ENCODE measurements at regions not wholly inside any gene's neighbourhood (a gene's known extent, or its start where the extent isn't known, plus 50 kb on each side); places are given as distances from the start of the nearest gene placed in this dataset.
"Not testable (repeated sequence)": the region's sequence is repeated elsewhere in the genome, so short reads cannot be mapped to it uniquely, and the experiment has no call there.

DNA sequence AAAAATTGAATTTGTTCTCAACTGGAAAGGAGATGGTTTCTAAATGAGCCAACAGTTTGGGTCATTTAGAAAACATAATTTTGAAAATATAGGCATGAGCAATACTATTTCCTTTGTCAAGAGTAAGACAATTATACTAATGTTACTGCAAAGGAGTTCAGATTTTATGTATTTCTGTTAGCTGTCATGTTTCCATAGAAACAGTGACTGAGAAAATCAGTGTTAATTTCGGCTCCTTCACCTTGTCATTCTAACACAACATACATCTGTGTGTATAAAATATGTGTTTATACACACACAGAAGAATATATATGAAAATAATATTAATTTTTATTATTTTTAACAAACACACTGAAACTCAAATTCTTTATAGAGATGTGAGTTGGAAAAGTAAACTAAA, 178.0 kb upstream of the SPHKAP start:
- Histone ChIP-seq H3K27ac (replicated peaks in 1 of 4) (no peak overlapping the region), H3K27me3 (no peaks in the 10 kb centered on the region), H3K9me3 (no peaks in the 10 kb centered on the region), H3K36me3 (no peaks in the 10 kb centered on the region), H3K4me3 (no peak overlapping the region), H3K4me1 (no peaks in the 10 kb centered on the region)
- no peak for TF ChIP-seq EP300 (IDR thresholded peaks at IDR 0.05)
- WGBS: 46% methylated on average over 1 of the region's 1 CpG
- no peak for DNase-seq (ENCODE audit: extremely low spot score)
- intact Hi-C loops (cut with DNase I): no loop called here

DNA sequence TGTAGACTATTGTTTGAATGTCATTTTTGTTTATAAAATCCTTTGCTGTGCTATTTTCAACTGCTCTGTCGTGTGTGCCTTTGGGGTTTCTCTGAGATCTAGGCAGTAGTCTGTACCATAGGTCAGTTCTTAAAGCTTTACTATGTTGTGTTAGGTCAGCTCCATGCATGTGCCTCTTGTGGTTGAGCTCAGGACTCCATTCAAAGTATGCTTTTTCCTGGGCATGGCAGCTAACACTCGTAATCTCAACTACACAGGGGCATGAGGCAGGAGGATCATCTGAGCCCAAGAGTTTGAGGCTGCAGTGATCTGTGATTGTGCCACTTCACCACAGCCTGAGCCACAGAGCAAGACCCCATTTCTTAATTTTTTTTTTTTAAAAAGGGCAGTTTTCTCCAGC, 174.4 kb upstream of the SPHKAP start:
- Histone ChIP-seq H3K4me1 (no peaks in the 10 kb centered on the region), H3K27ac (replicated peaks in 1 of 4) (no peak overlapping the region), H3K36me3 (no peaks in the 10 kb centered on the region), H3K4me3 (no peak overlapping the region), H3K9me3 (no peaks in the 10 kb centered on the region), H3K27me3 (no peaks in the 10 kb centered on the region)
- 68% methylated on average over 2 of the region's 2 CpGs for WGBS
- intact Hi-C loops (cut with DNase I): no loop called here
- DNase-seq (ENCODE audit: extremely low spot score): no peak
- TF ChIP-seq POLR2AphosphoS5 (IDR thresholded peaks at IDR 0.05) (no peak), POLR2A (IDR thresholded peaks at IDR 0.05; ENCODE audit: low read depth) (no peak), CTCF (IDR thresholded peaks at IDR 0.05) (no peak), EP300 (IDR thresholded peaks at IDR 0.05) (no peak)

GRCh38 chr2:228352980-228353379, 171.5 kb upstream of the SPHKAP start:
- H3K4me1 ChIP-seq; H3K27me3 ChIP-seq; H3K36me3 ChIP-seq; H3K9me3 ChIP-seq; H3K27ac ChIP-seq (replicated peaks in 1 of 4); H3K4me3 ChIP-seq; DNase-seq (ENCODE audit: extremely low spot score); intact Hi-C loops (cut with DNase I): not testable (repeated sequence)
- 82% methylated on average over 12 of the region's 12 CpGs for WGBS

DNA sequence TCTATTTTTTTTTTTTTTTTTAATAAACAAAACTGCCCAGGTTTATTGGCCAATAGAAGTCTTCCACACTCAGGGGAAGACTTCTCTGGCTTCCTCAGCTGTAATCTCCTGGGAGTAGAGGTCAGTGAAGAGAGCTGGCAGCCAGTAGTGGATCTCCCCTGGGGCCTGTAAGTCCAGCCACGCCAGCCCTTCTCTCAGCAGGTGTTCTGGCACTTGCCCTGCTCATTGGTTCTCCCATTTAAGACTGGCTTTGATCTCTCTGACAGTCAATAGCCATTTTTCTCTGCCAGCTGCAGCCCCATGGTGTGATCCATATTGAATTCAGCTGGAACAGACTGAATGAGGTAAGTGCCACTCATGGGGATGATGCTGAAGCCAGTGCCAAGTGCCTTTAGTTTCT, 170.6 kb upstream of the SPHKAP start:
- intact Hi-C loops (cut with DNase I): no loop called here
- TF ChIP-seq POLR2AphosphoS5 (IDR thresholded peaks at IDR 0.05): no peak
- no peak for TF ChIP-seq CTCF (IDR thresholded peaks at IDR 0.05)
- TF ChIP-seq POLR2A (IDR thresholded peaks at IDR 0.05; ENCODE audit: low read depth): no peak
- Histone ChIP-seq H3K27me3 (no peaks in the 10 kb centered on the region), H3K36me3 (no peaks in the 10 kb centered on the region), H3K4me1 (no peaks in the 10 kb centered on the region), H3K9me3 (no peaks in the 10 kb centered on the region), H3K27ac (replicated peaks in 1 of 4) (no peak overlapping the region), H3K4me3 (no peak overlapping the region)
- 13% methylated on average over 1 of the region's 1 CpG for WGBS
- DNase-seq (ENCODE audit: extremely low spot score): no peak

DNA sequence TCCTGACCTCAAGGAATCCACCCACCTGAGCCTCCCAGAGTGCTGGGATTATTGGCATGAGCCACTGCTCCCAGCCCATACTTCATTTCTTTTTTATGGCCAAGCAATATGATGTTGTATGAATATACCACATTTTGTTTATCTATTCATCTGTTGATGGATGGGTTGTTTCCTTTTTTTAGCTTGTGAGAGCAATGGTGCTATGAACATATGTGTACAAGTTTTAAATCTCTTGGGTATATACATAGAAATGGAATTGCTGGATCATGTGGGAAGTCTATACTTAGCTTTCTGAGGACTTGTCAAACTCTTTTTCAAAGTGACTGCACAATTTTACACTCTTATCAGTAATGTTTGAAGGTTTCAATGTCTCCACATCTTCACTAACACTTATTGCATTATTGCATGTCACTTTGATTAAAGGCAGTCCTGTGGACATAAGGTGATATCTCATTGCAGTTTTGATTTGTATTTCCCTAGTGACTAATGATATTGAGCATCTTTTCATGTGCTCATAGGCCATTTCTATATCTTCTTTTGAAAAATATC, 167.1 kb upstream of the SPHKAP start:
- no peak for TF ChIP-seq POLR2AphosphoS5 (IDR thresholded peaks at IDR 0.05)
- no peak for TF ChIP-seq EP300 (IDR thresholded peaks at IDR 0.05)
- no peak for TF ChIP-seq POLR2A (IDR thresholded peaks at IDR 0.05; ENCODE audit: low read depth)
- TF ChIP-seq CTCF (IDR thresholded peaks at IDR 0.05): no peak
- no peak overlapping the region for H3K27ac ChIP-seq (replicated peaks in 1 of 4)
- H3K36me3 ChIP-seq: no peaks in the 10 kb centered on the region
- H3K9me3 ChIP-seq: no peaks in the 10 kb centered on the region
- H3K4me3 ChIP-seq: no peak overlapping the region
- H3K27me3 ChIP-seq: no peaks in the 10 kb centered on the region
- no peak for DNase-seq (ENCODE audit: extremely low spot score)
- no peaks in the 10 kb centered on the region for H3K4me1 ChIP-seq
- intact Hi-C loops (cut with DNase I): no loop called here

DNA sequence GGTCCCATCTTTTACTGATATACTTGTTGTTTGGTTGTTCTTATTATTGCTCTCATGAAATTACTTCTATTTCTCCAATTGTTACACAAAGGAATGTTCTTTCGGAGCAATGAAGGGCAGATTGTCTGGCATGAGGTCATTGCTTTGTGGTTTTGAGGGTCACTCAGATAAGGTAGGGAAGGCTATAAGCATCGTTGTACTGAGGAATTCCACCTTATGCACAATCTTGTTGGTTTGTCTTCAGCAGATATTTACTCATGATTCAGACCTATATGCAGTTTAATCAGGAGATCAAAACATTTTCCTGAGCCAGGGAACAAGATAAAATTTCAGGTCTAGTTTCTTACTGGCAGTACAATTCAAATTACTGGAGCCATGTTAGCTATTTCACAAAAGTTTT, 163.0 kb upstream of the SPHKAP start:
- Histone ChIP-seq H3K4me1 (no peaks in the 10 kb centered on the region), H3K4me3 (no peak overlapping the region), H3K27ac (replicated peaks in 1 of 4) (no peak overlapping the region), H3K27me3 (no peaks in the 10 kb centered on the region), H3K9me3 (no peaks in the 10 kb centered on the region), H3K36me3 (no peaks in the 10 kb centered on the region)
- DNase-seq (ENCODE audit: extremely low spot score): no peak
- TF ChIP-seq POLR2AphosphoS5 (IDR thresholded peaks at IDR 0.05) (no peak), EP300 (IDR thresholded peaks at IDR 0.05) (no peak), CTCF (IDR thresholded peaks at IDR 0.05) (no peak), POLR2A (IDR thresholded peaks at IDR 0.05; ENCODE audit: low read depth) (no peak)
- intact Hi-C loops (cut with DNase I): no loop called here
- WGBS: 86% methylated on average over 2 of the region's 2 CpGs
